WERI-Rb-1 (cell line): ENCODE measurements at regions not wholly inside any gene's neighbourhood (a gene's known extent, or its start where the extent isn't known, plus 50 kb on each side); places are given as distances from the start of the nearest gene placed in this dataset.
"Not testable (repeated sequence)": the region's sequence is repeated elsewhere in the genome, so short reads cannot be mapped to it uniquely, and the experiment has no call there.

Source experiments
- DNase-seq: peaks from one replicate; pipeline ENCODE4 v3.0.0-alpha.2; 2020
- H3K27ac ChIP-seq: fragments of 250-450 bp; sonication (Bioruptor Pico); 2 replicates; pipeline ENCODE4 v1.5.1; 2020; ENCODE audit warnings: mild to moderate bottlenecking, moderate library complexity
- H3K27me3 ChIP-seq: fragments of 250-450 bp; sonication (Bioruptor Pico); 2 replicates; pipeline ENCODE4 v1.5.1; 2021; ENCODE audit warnings: mild to moderate bottlenecking, low read depth, moderate library complexity; ENCODE audit not compliant: insufficient read depth, severe bottlenecking
- H3K36me3 ChIP-seq: fragments of 250-450 bp; sonication (Bioruptor Pico); 2 replicates; pipeline ENCODE4 v1.5.1; 2020; ENCODE audit warnings: mild to moderate bottlenecking, moderate library complexity
- H3K4me3 ChIP-seq: 2 replicates; pipeline ENCODE4 v1.5.1; 2011; ENCODE audit warnings: low read depth, mild to moderate bottlenecking, control low read depth, low read length
- H3K9me3 ChIP-seq: fragments of 250-450 bp; sonication (Bioruptor Pico); 2 replicates; pipeline ENCODE4 v1.5.1; 2021; ENCODE audit warnings: mild to moderate bottlenecking, moderate library complexity; ENCODE audit not compliant: severe bottlenecking
- CTCF ChIP-seq: IDR thresholded peaks from 2 replicates; pipeline ENCODE4 v1.5.1; 2011; ENCODE audit warnings: low read depth, mild to moderate bottlenecking, control low read depth, inconsistent platforms, low read length

DNA sequence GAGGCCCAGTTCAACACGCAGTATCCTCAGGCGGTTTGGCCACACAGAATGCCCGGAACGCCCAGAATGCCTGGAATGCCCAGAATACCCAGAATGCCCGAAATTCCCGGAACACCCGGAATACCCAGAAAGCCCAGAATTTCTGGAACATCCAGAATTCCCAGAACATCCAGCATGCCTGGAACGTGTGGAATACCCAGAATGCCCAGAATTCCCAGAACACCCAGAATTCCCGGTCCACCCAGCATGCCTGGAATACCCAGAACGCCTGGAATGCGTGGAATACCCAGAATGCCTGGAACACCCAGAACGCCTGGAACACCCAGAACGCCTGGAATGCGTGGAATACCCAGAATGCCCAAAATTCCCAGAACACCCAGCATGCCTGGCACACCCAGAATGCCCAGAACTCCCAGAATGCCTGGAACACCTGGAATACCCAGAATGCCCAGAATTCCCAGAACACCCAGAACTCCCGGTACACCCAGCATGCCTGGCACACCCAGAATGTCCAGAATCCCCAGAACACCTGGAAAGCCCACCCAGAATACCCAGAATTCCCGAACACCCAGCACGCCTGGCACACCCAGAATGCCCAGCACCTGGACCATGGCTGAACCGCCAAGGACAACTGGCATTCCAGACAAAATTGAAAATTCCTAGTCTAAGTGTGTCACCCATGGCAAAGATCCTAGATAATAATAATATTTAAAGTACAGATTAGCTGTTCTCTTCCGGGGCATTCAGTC, 487.4 kb upstream of the SALL3 start:
- H3K27ac ChIP-seq = no peak overlapping the region
- H3K4me3 ChIP-seq = no peak overlapping the region
- TF ChIP-seq CTCF = no peak
- no peak for DNase-seq
- H3K27me3 ChIP-seq = no peaks in the 10 kb centered on the region
- H3K36me3 ChIP-seq = no peaks in the 10 kb centered on the region
- H3K9me3 ChIP-seq = no peaks in the 10 kb centered on the region

- no peak overlapping the region for H3K27ac ChIP-seq
- H3K36me3 ChIP-seq = no peaks in the 10 kb centered on the region
- H3K9me3 ChIP-seq = no peaks in the 10 kb centered on the region
- H3K27me3 ChIP-seq = no peaks in the 10 kb centered on the region
- H3K4me3 ChIP-seq = no peak overlapping the region
- no peak for DNase-seq
- no peak for TF ChIP-seq CTCF
These were observed 486.7 kb upstream of the SALL3 start for GRCh38 chr18:78492813-78493371.

GRCh38 chr18:78493490-78493889, 486.1 kb upstream of the SALL3 start:
- H3K27ac ChIP-seq, H3K36me3 ChIP-seq, H3K4me3 ChIP-seq, DNase-seq, H3K27me3 ChIP-seq, H3K9me3 ChIP-seq: not testable (repeated sequence)

DNA sequence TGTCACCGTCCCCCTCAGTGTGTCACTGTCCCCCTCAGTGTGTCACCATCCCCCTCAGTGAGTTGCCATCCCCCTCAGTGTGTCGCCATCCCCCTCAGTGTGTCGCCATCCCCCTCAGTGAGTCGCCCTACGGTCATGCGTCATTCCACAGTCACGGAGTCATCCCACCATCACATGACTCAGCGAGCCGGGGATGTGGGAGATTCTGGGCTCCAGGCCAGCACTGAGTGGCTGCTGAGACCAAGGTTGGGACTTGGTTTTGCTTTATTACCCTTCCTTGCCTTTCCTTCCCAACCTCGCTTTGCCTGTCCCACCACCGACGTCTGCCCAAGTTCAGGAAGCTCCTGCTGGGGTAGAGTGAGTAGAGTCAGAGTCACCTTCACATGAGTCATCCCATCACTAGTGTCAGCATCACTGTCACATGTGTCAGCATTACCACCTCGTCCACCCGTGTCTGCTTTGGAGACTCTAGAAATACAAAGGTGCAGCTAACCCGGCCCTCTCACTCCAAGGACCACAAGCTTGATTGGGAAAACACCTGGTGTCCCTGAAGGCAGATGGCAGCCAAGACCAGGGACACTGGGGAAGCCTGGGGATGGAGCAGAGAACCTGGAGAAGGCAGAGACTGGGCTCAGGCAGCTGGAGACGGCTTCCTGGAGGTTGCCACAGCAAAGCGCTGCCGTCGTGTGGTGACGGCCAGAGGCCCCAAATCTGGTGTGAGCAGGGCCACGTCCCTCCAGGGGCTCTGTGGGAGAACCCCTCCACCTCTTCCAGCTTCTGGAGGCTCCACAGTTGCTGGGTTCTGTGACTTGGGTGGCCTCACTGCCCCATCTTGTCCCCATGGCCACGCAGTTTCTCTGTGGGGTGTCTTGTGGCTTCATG, 485.2 kb upstream of the SALL3 start:
- no peaks in the 10 kb centered on the region for H3K36me3 ChIP-seq
- no peaks in the 10 kb centered on the region for H3K27me3 ChIP-seq
- H3K9me3 ChIP-seq = no peaks in the 10 kb centered on the region
- H3K27ac ChIP-seq = no peak overlapping the region
- no peak for DNase-seq
- no peak for TF ChIP-seq CTCF
- no peak overlapping the region for H3K4me3 ChIP-seq

GRCh38 chr18:78495550-78495949, 484.1 kb upstream of the SALL3 start:
- H3K27me3 ChIP-seq = no peaks in the 10 kb centered on the region
- no peak for DNase-seq
- H3K4me3 ChIP-seq = no peak overlapping the region
- TF ChIP-seq CTCF = no peak
- no peaks in the 10 kb centered on the region for H3K36me3 ChIP-seq
- no peak overlapping the region for H3K27ac ChIP-seq
- no peaks in the 10 kb centered on the region for H3K9me3 ChIP-seq

DNA sequence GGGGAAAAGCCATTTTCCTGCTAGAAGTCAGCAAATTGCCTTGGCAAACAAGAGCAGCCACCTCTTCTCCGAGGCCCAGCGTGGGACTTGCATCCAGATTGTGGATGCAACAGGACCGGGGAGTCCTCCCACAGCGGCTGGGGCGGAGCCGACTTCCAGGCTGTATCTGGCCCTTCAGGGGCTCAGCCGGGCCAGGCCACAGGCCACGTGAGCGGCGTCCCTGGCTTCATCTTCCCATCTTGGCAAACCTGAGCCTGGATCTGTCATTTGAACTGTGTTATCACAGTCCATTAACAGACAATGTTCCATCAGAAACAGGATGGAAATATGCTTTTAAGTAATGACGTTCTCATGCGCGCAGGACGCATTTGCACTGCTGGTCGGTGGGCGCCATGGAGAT, 483.5 kb upstream of the SALL3 start:
- Histone ChIP-seq H3K4me3 (no peak overlapping the region), H3K36me3 (no peaks in the 10 kb centered on the region), H3K27ac (no peak overlapping the region), H3K27me3 (no peaks in the 10 kb centered on the region), H3K9me3 (no peaks in the 10 kb centered on the region)
- no peak for TF ChIP-seq CTCF
- no peak for DNase-seq
